ENCODE measurements at regions not wholly inside any gene's neighbourhood (a gene's known extent, or its start where the extent isn't known, plus 50 kb on each side); places are given as distances from the start of the nearest gene placed in this dataset.
"Not testable (repeated sequence)": the region's sequence is repeated elsewhere in the genome, so short reads cannot be mapped to it uniquely, and the experiment has no call there.

GRCh38 chr2:35820391-35820790, 535.2 kb upstream of the CRIM1 start:
- ATAC-seq, result no peak
- no peak overlapping the region for H3K4me3 ChIP-seq
- no peaks in the 10 kb centered on the region for H3K9me3 ChIP-seq
- no peaks in the 10 kb centered on the region for H3K27me3 ChIP-seq
- 61% methylated on average over 2 of the region's 2 CpGs for WGBS (ENCODE audit: insufficient coverage, low coverage, low lambda C conversion rate, missing lambda C conversion rate)
- DNase-seq, result no peak
- intact Hi-C loops (cut with DNase I), result no loop called here
- no peak for TF ChIP-seq CTCF (IDR thresholded peaks at IDR 0.05)
- TF ChIP-seq POLR2A (IDR thresholded peaks at IDR 0.05), result no peak
- H3K36me3 ChIP-seq, result no peaks in the 10 kb centered on the region
- H3K4me1 ChIP-seq, result no peaks in the 10 kb centered on the region
- no peak overlapping the region for H3K27ac ChIP-seq

GRCh38 chr2:35819033-35819432, 536.5 kb upstream of the CRIM1 start:
- Histone ChIP-seq H3K9me3 (no peaks in the 10 kb centered on the region), H3K4me3 (no peak overlapping the region), H3K36me3 (no peaks in the 10 kb centered on the region), H3K27ac (no peak overlapping the region), H3K4me1 (no peaks in the 10 kb centered on the region), H3K27me3 (no peaks in the 10 kb centered on the region)
- TF ChIP-seq POLR2A (IDR thresholded peaks at IDR 0.05) (no peak), CTCF (IDR thresholded peaks at IDR 0.05) (no peak)
- ATAC-seq (no peak), DNase-seq (no peak)
- 10% methylated on average over 1 of the region's 2 CpGs for WGBS (ENCODE audit: insufficient coverage, low coverage, low lambda C conversion rate, missing lambda C conversion rate)
- intact Hi-C loops (cut with DNase I), result no loop called here

- ATAC-seq; intact Hi-C loops (cut with DNase I); H3K9me3 ChIP-seq; DNase-seq; H3K27ac ChIP-seq; H3K36me3 ChIP-seq; H3K4me3 ChIP-seq; H3K4me1 ChIP-seq; H3K27me3 ChIP-seq: not testable (repeated sequence)
- 44% methylated on average over 2 of the region's 2 CpGs for WGBS (ENCODE audit: insufficient coverage, low coverage, low lambda C conversion rate, missing lambda C conversion rate)
Observed at GRCh38 chr2:35818359-35818758, 537.2 kb upstream of the CRIM1 start.

GRCh38 chr2:35814597-35814996, 541.0 kb upstream of the CRIM1 start:
- H3K27me3 ChIP-seq; H3K4me1 ChIP-seq; H3K27ac ChIP-seq; ATAC-seq; intact Hi-C loops (cut with DNase I); DNase-seq; H3K4me3 ChIP-seq; H3K9me3 ChIP-seq; H3K36me3 ChIP-seq: not testable (repeated sequence)
- WGBS (ENCODE audit: insufficient coverage, low coverage, low lambda C conversion rate, missing lambda C conversion rate), result 36% methylated on average over 7 of the region's 7 CpGs

- intact Hi-C loops (cut with DNase I), result no loop called here
- Histone ChIP-seq H3K4me1 (no peaks in the 10 kb centered on the region), H3K27ac (no peak overlapping the region), H3K36me3 (no peaks in the 10 kb centered on the region), H3K27me3 (no peaks in the 10 kb centered on the region), H3K4me3 (no peak overlapping the region), H3K9me3 (no peaks in the 10 kb centered on the region)
- ATAC-seq (no peak), DNase-seq (no peak)
- WGBS (ENCODE audit: insufficient coverage, low coverage, low lambda C conversion rate, missing lambda C conversion rate), result 24% methylated on average over 2 of the region's 4 CpGs
- TF ChIP-seq POLR2A (IDR thresholded peaks at IDR 0.05) (no peak), CTCF (IDR thresholded peaks at IDR 0.05) (no peak)
Observed at GRCh38 chr2:35803126-35803525, 552.5 kb upstream of the CRIM1 start.

- Histone ChIP-seq H3K36me3 (no peaks in the 10 kb centered on the region), H3K4me3 (no peak overlapping the region), H3K27ac (no peak overlapping the region), H3K9me3 (no peaks in the 10 kb centered on the region), H3K4me1 (no peaks in the 10 kb centered on the region), H3K27me3 (no peaks in the 10 kb centered on the region)
- no peak for TF ChIP-seq POLR2A (IDR thresholded peaks at IDR 0.05)
- TF ChIP-seq CTCF (IDR thresholded peaks at IDR 0.05), result no peak
- ATAC-seq (no peak), DNase-seq (no peak)
- 65% methylated on average over 6 of the region's 6 CpGs for WGBS (ENCODE audit: insufficient coverage, low coverage, low lambda C conversion rate, missing lambda C conversion rate)
- intact Hi-C loops (cut with DNase I), result no loop called here
Observed at GRCh38 chr2:35794796-35795450, 560.7 kb upstream of the CRIM1 start.

Measured in right lobe of liver (tissue), 6 donors.